H1 (cell line): ENCODE measurements at regions not wholly inside any gene's neighbourhood (a gene's known extent, or its start where the extent isn't known, plus 50 kb on each side); places are given as distances from the start of the nearest gene placed in this dataset.

Experiments used
- CTCF ChIA-PET: fragments of 300-600 bp; sonication (Branson Sonifier 250); formaldehyde crosslinking; loops from one replicate; lab custom pipeline; 2021; ENCODE audit not compliant: partially characterized antibody; lab: Charles Lee
- POLR2A ChIA-PET: fragments of 300-600 bp; sonication (Branson Sonifier 250); formaldehyde crosslinking; loops from one replicate; lab custom pipeline; 2021; ENCODE audit warnings: inconsistent platforms; ENCODE audit not compliant: partially characterized antibody; lab: Charles Lee
- DNase-seq, 2 experiments: peaks; one replicate each; pipeline versions ENCODE4 v3.0.0 to v3.0.0-alpha.2; 2010 to 2022; ENCODE audit warnings: low spot score in 2 of 2, low read depth in 1 of 2, mixed read lengths in 1 of 2
- FAIRE-seq: peaks from 2 replicates; lab custom pipeline; 2011; peaks lifted over from hg19 to GRCh38; lab: Jason Lieb, UNC
- H2AFZ ChIP-seq: 2 replicates; pipeline ENCODE4 v1.8.1; 2012; ENCODE audit warnings: low read length, inconsistent platforms
- H2AK5ac ChIP-seq: 2 replicates; pipeline ENCODE4 v1.6.1; 2013; ENCODE audit warnings: low read depth, low read length
- H2BK120ac ChIP-seq: replicated peaks from 2 replicates; pipeline ENCODE3; 2013; ENCODE audit warnings: low read depth, low read length, inconsistent platforms
- H2BK12ac ChIP-seq: 2 replicates; pipeline ENCODE4 v1.6.1; 2013; ENCODE audit warnings: low read depth, low read length
- H2BK15ac ChIP-seq: 2 replicates; pipeline ENCODE4 v1.6.1; 2013; ENCODE audit warnings: low read length
- H2BK20ac ChIP-seq: 2 replicates; pipeline ENCODE4 v1.6.1; 2013; ENCODE audit warnings: low read length
- H2BK5ac ChIP-seq: 2 replicates; pipeline ENCODE4 v1.6.1; 2013; ENCODE audit warnings: low read depth, low read length
- H3K14ac ChIP-seq: 2 replicates; pipeline ENCODE4 v1.6.1; 2013; ENCODE audit warnings: inconsistent platforms; ENCODE audit not compliant: insufficient read length
- H3K18ac ChIP-seq: 2 replicates; pipeline ENCODE4 v1.6.1; 2013; ENCODE audit warnings: low read length; ENCODE audit errors: extremely low read depth
- H3K23ac ChIP-seq: 2 replicates; pipeline ENCODE4 v1.6.1; 2013; ENCODE audit warnings: inconsistent platforms; ENCODE audit not compliant: insufficient read length
- H3K23me2 ChIP-seq: 2 replicates; pipeline ENCODE4 v1.6.1; 2013; ENCODE audit warnings: low read depth, low read length
- H3K27ac ChIP-seq: 2 replicates; pipeline ENCODE4 v1.6.1; 2011; ENCODE audit warnings: low read depth, low read length, inconsistent platforms
- H3K27me3 ChIP-seq, 4 experiments: replicated peaks in 1 of 4; 1 replicate in 1 of 4; 2 replicates in 3 of 4; pipeline versions ENCODE4 v1.6.1 to v1.8.1; 2011 to 2013; ENCODE audit warnings: low read length in 3 of 4, mild to moderate bottlenecking in 3 of 4, inconsistent platforms in 2 of 4, mixed read lengths in 2 of 4, moderate library complexity in 1 of 4; ENCODE audit not compliant: control insufficient read depth in 3 of 4, insufficient read depth in 3 of 4; ENCODE audit errors: extremely low read depth in 1 of 4
- H3K36me3 ChIP-seq, 4 experiments: 2 replicates each; pipeline versions ENCODE4 v1.6.1 to v1.8.1; 2011 to 2013; ENCODE audit warnings: mild to moderate bottlenecking in 4 of 4, low read length in 3 of 4, moderate library complexity in 2 of 4, control low read depth in 1 of 4, inconsistent platforms in 1 of 4; ENCODE audit not compliant: insufficient read depth in 4 of 4, control insufficient read depth in 2 of 4
- H3K4ac ChIP-seq: replicated peaks from 2 replicates; pipeline ENCODE3; 2013; ENCODE audit warnings: low read length, low read depth, mixed read lengths, inconsistent platforms; ENCODE audit not compliant: insufficient read length
- H3K4me1 ChIP-seq, 4 experiments: replicated peaks in 1 of 4; 1 replicate in 1 of 4; 2 replicates in 3 of 4; pipeline versions ENCODE4 v1.6.1 to v1.8.1; 2011 to 2013; ENCODE audit warnings: low read length in 3 of 4, inconsistent platforms in 2 of 4, mixed read lengths in 1 of 4; ENCODE audit not compliant: insufficient read depth in 4 of 4, control insufficient read depth in 3 of 4
- H3K4me2 ChIP-seq, 2 experiments: 2 replicates each; pipeline versions ENCODE4 v1.6.1 to v1.8.1; 2011 to 2013; ENCODE audit warnings: low read depth in 2 of 2, low read length in 2 of 2, control low read depth in 1 of 2, inconsistent platforms in 1 of 2, mild to moderate bottlenecking in 1 of 2; ENCODE audit not compliant: insufficient read depth in 1 of 2
- H3K4me3 ChIP-seq, 4 experiments: fragments of 200-600, 300-600 bp in 1 of 4; sonication (generic), shearing (Covaris generic), sonication (Bioruptor Twin) in 1 of 4; 2 replicates each; pipeline versions ENCODE4 v1.5.1 to v1.8.1; 2011 to 2016; ENCODE audit warnings: low read length in 4 of 4, low read depth in 3 of 4, control low read depth in 2 of 4, inconsistent platforms in 2 of 4, mild to moderate bottlenecking in 2 of 4, mixed read lengths in 1 of 4, moderate library complexity in 1 of 4; ENCODE audit not compliant: insufficient read depth in 2 of 4; ENCODE audit errors: extremely low read depth in 1 of 4
- H3K56ac ChIP-seq: replicated peaks from 2 replicates; pipeline ENCODE3; 2013; ENCODE audit warnings: low read depth, mild to moderate bottlenecking, mixed read lengths, low read length, inconsistent platforms; ENCODE audit not compliant: insufficient read length
- H3K79me1 ChIP-seq: 2 replicates; pipeline ENCODE4 v1.6.1; 2013; ENCODE audit warnings: low read depth, low read length, control low read depth
- H3K79me2 ChIP-seq, 2 experiments: 2 replicates each; pipeline versions ENCODE4 v1.6.1 to v1.8.1; 2012 to 2013; ENCODE audit warnings: low read length in 2 of 2, mild to moderate bottlenecking in 2 of 2, inconsistent platforms in 1 of 2; ENCODE audit not compliant: insufficient read depth in 2 of 2, control insufficient read depth in 1 of 2
- H3K9ac ChIP-seq, 4 experiments: replicated peaks in 1 of 4; 1 replicate in 1 of 4; 2 replicates in 3 of 4; pipeline versions ENCODE4 v1.6.1 to v1.8.1; 2011 to 2013; ENCODE audit warnings: low read depth in 3 of 4, low read length in 3 of 4, control low read depth in 2 of 4, mild to moderate bottlenecking in 2 of 4, moderate library complexity in 2 of 4, inconsistent platforms in 1 of 4; ENCODE audit errors: extremely low read depth in 1 of 4
- H3K9me3 ChIP-seq, 2 experiments: 2 replicates each; pipeline versions ENCODE4 v1.6.1 to v1.8.1; 2012 to 2013; ENCODE audit warnings: mild to moderate bottlenecking in 2 of 2, moderate library complexity in 2 of 2, control low read depth in 1 of 2, inconsistent platforms in 1 of 2, low read depth in 1 of 2, low read length in 1 of 2, mixed read lengths in 1 of 2; ENCODE audit not compliant: insufficient read depth in 2 of 2
- H4K20me1 ChIP-seq, 2 experiments: replicated peaks in 1 of 2; 2 replicates each; pipeline versions ENCODE3 to v1.8.1; 2011 to 2013; ENCODE audit warnings: inconsistent platforms in 2 of 2, low read length in 2 of 2, mild to moderate bottlenecking in 1 of 2; ENCODE audit not compliant: insufficient read depth in 2 of 2, control insufficient read depth in 1 of 2
- H4K5ac ChIP-seq: 2 replicates; pipeline ENCODE4 v1.6.1; 2013; ENCODE audit warnings: low read length, low read depth, mixed read lengths, inconsistent platforms; ENCODE audit not compliant: insufficient read length
- H4K8ac ChIP-seq: 2 replicates; pipeline ENCODE4 v1.8.0; 2013; ENCODE audit warnings: mild to moderate bottlenecking, moderate library complexity, low read length, inconsistent platforms; ENCODE audit not compliant: insufficient read depth; ENCODE audit errors: extremely low read depth
- H4K91ac ChIP-seq: replicated peaks from 2 replicates; pipeline ENCODE3; 2013; ENCODE audit warnings: low read length, mixed read lengths, inconsistent platforms; ENCODE audit not compliant: insufficient read length
- CBX8 ChIP-seq: fragments of 300-800, 300-1000 bp; sonication (generic); IDR thresholded peaks from 2 replicates; pipeline ENCODE4 v1.7.1; 2016; ENCODE audit warnings: low read depth, low read length, borderline replicate concordance
- HDAC6 ChIP-seq: IDR thresholded peaks from one replicate; pipeline ENCODE4 v1.7.1; 2012; ENCODE audit warnings: low read depth, mild to moderate bottlenecking, inconsistent platforms, low read length, moderate library complexity
- KDM4A ChIP-seq: IDR thresholded peaks from one replicate; pipeline ENCODE4 v1.7.1; 2012; ENCODE audit warnings: low read depth, mild to moderate bottlenecking, moderate library complexity, low read length, inconsistent platforms; ENCODE audit not compliant: severe bottlenecking
- PHF8 ChIP-seq: fragments of 200-600 bp; sonication (generic); conservative IDR thresholded peaks from 2 replicates; pipeline ENCODE4 v1.7.1; 2012; ENCODE audit warnings: low read depth, mild to moderate bottlenecking, inconsistent platforms, low read length, moderate library complexity
- POLR2AphosphoS5 ChIP-seq: IDR thresholded peaks from 2 replicates; pipeline ENCODE4 v1.6.1; 2011; ENCODE audit warnings: low read depth, low read length
- SUZ12 ChIP-seq: fragments of 200-600 bp; sonication (generic); IDR thresholded peaks from 2 replicates; pipeline ENCODE4 v1.6.1; 2012; ENCODE audit warnings: mild to moderate bottlenecking, inconsistent platforms, low read length, moderate library complexity, mixed read lengths
- TCF12 ChIP-seq: IDR thresholded peaks from 2 replicates; pipeline ENCODE4 v1.6.1; 2011; ENCODE audit warnings: low read depth, mild to moderate bottlenecking, low read length
- YY1 ChIP-seq: IDR thresholded peaks from 2 replicates; pipeline ENCODE4 v1.6.1; 2011; ENCODE audit warnings: low read depth, mild to moderate bottlenecking, low read length
- WGBS, 2 experiments: shearing (Covaris generic) in 1 of 2; methylation state at CpG; one replicate each; pipeline versions ENCODE4 v1.1.6 to v1.1.7; 2013 to 2015; ENCODE audit warnings: low lambda C conversion rate in 2 of 2, mixed read lengths in 2 of 2, inconsistent platforms in 1 of 2, low coverage in 1 of 2, missing lambda C conversion rate in 1 of 2; ENCODE audit not compliant: insufficient replicate concordance in 2 of 2, insufficient coverage in 1 of 2, insufficient read length in 1 of 2; ENCODE audit errors: extremely low coverage in 1 of 2, missing lambda C conversion rate in 1 of 2; 5-methylcytosine and 5-hydroxymethylcytosine counted together

DNA sequence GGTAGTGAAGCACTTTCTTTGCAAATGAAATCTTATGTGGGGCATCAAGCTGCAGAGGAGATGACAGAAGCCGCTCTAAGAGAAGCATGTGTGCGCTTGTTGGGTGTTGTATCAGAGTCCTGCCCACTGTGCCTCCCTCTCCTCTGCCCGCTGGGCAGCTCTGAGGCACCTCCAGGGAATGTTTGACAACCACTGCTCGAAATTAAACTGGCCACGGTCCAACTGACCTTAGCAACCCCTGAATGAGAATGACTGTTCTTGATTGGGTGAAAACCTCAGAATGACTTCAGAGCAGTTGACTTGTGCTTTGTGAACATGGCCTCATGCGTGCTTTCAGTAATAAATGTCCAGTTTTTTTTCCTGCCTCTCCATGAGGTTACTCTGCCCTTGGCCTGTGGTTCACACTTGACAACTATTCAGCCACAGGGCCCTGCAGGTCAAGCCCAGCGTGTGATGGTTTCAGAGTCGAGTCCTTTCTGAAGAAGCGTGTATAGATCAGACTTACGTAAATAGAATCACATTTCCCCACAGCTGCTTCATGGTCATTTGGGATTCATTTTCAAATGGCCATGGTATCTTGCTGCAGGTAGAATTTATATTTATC lies 94.9 kb downstream of the SLC4A3 start:
- Histone ChIP-seq H3K23me2 (no peaks in the 10 kb centered on the region), H2BK120ac (no peak overlapping the region), H3K27ac (no peak overlapping the region), H2BK20ac (no peak overlapping the region), H3K4me3 (no peak overlapping the region), H4K20me1 (no peaks in the 10 kb centered on the region), H2BK15ac (no peak overlapping the region), H3K4me2 (no peak overlapping the region), H3K9me3 (no peaks in the 10 kb centered on the region), H3K14ac (no peak overlapping the region), H3K18ac (no peak overlapping the region), H3K36me3 (no peaks in the 10 kb centered on the region), H3K23ac (no peak overlapping the region), H3K9ac (no peak overlapping the region), H2BK12ac (no peak overlapping the region), H4K8ac (no peak overlapping the region), H3K4ac (no peak overlapping the region), H2AFZ (no peak overlapping the region), H3K4me1 (no peaks in the 10 kb centered on the region), H3K79me2 (no peaks in the 10 kb centered on the region), H3K27me3 (no peaks in the 10 kb centered on the region), H4K91ac (no peak overlapping the region), H2BK5ac (no peak overlapping the region), H3K79me1 (no peaks in the 10 kb centered on the region), H4K5ac (no peak overlapping the region), H2AK5ac (no peak overlapping the region), H3K56ac (no peak overlapping the region)
- CTCF ChIA-PET, result interaction anchor here (1.0 to 3.1 kb wide), 4 partner anchors 77 to 103 kb away, joined by 3 to 10 read pairs (median 4); no protein-coding TSS in a partner anchor
- WGBS, 2 experiments, result 86% methylated on average over 10 of the region's 10 CpGs; no CpG with 5 or more reads in 1 of the 2 experiments
- POLR2A ChIA-PET, result no interaction called here
- FAIRE-seq (no peak), DNase-seq (no peak)
- no peak for TF ChIP-seq HDAC6
- TF ChIP-seq SUZ12, result no peak
- TF ChIP-seq TCF12, result no peak
- no peak for TF ChIP-seq PHF8
- TF ChIP-seq POLR2AphosphoS5, result no peak
- no peak for TF ChIP-seq YY1
- TF ChIP-seq CBX8, result no peak
- TF ChIP-seq KDM4A, result no peak
